ENCODE measurements at regions not wholly inside any gene's neighbourhood (a gene's known extent, or its start where the extent isn't known, plus 50 kb on each side); places are given as distances from the start of the nearest gene placed in this dataset.

- TF ChIP-seq CTCF (IDR thresholded peaks at IDR 0.05; ENCODE audit: insufficient read depth, low read length) (no peak), REST (IDR thresholded peaks at IDR 0.05; ENCODE audit: insufficient replicate concordance, low read depth) (no peak), POLR2AphosphoS5 (IDR thresholded peaks at IDR 0.05; ENCODE audit: low read depth) (no peak), GABPA (IDR thresholded peaks at IDR 0.05; ENCODE audit: low read depth) (no peak)
These were observed 707.8 kb downstream of the UQCRFS1 start for GRCh38 chr19:28505134-28505533.
